ENCODE measurements at regions not wholly inside any gene's neighbourhood (a gene's known extent, or its start where the extent isn't known, plus 50 kb on each side); places are given as distances from the start of the nearest gene placed in this dataset.

DNA sequence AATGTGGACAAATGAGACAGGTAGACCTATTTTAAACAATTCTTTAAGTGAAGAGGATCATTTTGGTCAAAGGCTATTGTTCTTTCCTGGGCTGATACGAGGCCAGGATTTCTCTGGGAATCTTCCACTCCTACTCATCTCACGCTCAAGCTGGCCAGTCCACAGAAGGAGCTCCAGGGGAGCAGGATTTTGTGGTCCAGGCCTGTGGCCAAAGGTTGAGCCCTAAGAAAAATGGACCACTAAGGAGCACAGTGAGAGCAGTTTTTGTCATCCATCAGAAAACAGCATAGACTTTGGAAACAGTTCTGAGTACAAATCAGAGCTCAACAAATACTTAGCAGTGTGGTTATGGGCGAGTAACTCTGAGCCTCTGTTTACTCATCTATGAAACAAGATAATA lies 260.2 kb upstream of the RUNX1 start:
- Mint-ChIP-seq H3K4me3 (no peak overlapping the region), H3K36me3 (ENCODE audit: low read depth) (no peaks in the 10 kb centered on the region), H3K27ac (ENCODE audit: unreplicated experiment) (no peak overlapping the region), H3K27me3 (ENCODE audit: low read depth) (no peaks in the 10 kb centered on the region), H3K9me3 (peaks cover 2% of the 10 kb centered on the region), H3K4me1 (no peaks in the 10 kb centered on the region)
- DNase-seq (ENCODE audit: low read depth, low spot score), result no peak
- TF ChIP-seq, protein P1, sequence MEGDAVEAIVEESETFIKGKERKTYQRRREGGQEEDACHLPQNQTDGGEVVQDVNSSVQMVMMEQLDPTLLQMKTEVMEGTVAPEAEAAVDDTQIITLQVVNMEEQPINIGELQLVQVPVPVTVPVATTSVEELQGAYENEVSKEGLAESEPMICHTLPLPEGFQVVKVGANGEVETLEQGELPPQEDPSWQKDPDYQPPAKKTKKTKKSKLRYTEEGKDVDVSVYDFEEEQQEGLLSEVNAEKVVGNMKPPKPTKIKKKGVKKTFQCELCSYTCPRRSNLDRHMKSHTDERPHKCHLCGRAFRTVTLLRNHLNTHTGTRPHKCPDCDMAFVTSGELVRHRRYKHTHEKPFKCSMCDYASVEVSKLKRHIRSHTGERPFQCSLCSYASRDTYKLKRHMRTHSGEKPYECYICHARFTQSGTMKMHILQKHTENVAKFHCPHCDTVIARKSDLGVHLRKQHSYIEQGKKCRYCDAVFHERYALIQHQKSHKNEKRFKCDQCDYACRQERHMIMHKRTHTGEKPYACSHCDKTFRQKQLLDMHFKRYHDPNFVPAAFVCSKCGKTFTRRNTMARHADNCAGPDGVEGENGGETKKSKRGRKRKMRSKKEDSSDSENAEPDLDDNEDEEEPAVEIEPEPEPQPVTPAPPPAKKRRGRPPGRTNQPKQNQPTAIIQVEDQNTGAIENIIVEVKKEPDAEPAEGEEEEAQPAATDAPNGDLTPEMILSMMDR (conservative IDR thresholded peaks at IDR 0.05), result no peak

DNA sequence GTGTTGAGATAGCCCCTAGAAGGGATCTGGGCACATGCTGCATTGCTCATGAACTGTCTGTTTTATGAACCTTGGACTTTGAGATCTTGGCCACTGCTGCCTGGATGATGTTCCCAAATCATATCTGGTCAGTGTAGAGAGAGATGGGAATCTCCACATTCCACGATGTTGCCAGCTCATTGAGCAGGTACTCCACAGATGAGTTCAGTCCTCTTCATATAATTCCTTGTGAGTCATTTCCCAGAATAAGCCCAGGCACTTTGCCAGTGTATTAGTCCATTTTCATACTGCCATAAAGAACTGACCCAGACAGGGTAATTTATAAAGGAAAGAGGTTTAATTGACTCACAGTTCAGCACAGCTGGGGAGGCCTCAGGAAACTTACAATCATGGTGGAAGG lies 254.0 kb upstream of the RUNX1 start:
- no peak overlapping the region for H3K27ac Mint-ChIP-seq (ENCODE audit: unreplicated experiment)
- no peak overlapping the region for H3K4me3 Mint-ChIP-seq
- DNase-seq (ENCODE audit: low read depth, low spot score), result no peak
- no peaks in the 10 kb centered on the region for H3K27me3 Mint-ChIP-seq (ENCODE audit: low read depth)
- H3K4me1 Mint-ChIP-seq, result no peaks in the 10 kb centered on the region
- TF ChIP-seq, protein P1 (conservative IDR thresholded peaks at IDR 0.05), result no peak
- H3K36me3 Mint-ChIP-seq (ENCODE audit: low read depth), result no peaks in the 10 kb centered on the region
- peaks cover 2% of the 10 kb centered on the region for H3K9me3 Mint-ChIP-seq

DNA sequence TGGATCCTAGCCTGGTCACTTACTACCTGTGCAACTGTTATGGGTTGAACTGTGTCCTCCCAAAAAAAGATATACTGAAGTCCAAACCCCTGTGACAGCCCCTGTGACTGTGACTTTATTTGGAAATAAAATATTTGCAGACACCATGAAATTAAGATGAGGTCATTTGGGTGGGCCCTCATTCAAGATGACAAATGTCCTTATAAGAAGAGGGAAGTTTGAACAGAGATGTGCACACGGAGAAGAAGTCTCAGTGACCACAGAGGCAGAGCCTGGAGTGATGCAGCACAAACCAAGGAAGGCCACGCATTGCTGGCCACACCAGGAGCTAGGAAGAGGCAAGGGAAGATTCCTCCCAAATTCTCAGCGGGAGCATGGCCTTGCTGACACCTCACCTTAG lies 249.7 kb upstream of the RUNX1 start:
- TF ChIP-seq, protein P1 (conservative IDR thresholded peaks at IDR 0.05), result no peak
- no peak overlapping the region for H3K27ac Mint-ChIP-seq (ENCODE audit: unreplicated experiment)
- no peaks in the 10 kb centered on the region for H3K4me1 Mint-ChIP-seq
- H3K9me3 Mint-ChIP-seq, result no peaks in the 10 kb centered on the region
- no peak overlapping the region for H3K4me3 Mint-ChIP-seq
- H3K27me3 Mint-ChIP-seq (ENCODE audit: low read depth), result no peaks in the 10 kb centered on the region
- H3K36me3 Mint-ChIP-seq (ENCODE audit: low read depth), result no peaks in the 10 kb centered on the region
- no peak for DNase-seq (ENCODE audit: low read depth, low spot score)

DNA sequence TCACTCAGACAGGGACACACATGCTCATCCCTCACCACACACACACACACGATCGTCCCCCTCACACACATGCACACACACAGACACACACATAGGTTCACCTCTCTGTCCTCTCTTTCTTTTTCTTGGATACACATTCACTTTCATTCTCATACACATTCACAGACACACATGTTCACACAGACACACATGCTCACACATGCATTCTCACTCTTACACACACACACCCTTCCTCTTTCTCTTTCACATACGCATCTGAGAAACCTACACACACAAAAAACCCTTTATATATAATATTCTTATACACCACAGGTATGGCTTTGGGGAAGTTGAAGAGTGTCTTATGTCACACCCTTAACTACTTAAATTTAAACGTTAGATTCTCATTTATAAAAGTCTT lies 248.6 kb upstream of the RUNX1 start:
- no peak for DNase-seq (ENCODE audit: low read depth, low spot score)
- Mint-ChIP-seq H3K27me3 (ENCODE audit: low read depth) (no peaks in the 10 kb centered on the region), H3K36me3 (ENCODE audit: low read depth) (no peaks in the 10 kb centered on the region), H3K27ac (ENCODE audit: unreplicated experiment) (peak overlapping the region; percentile 7), H3K4me3 (no peak overlapping the region), H3K9me3 (no peaks in the 10 kb centered on the region), H3K4me1 (no peaks in the 10 kb centered on the region)
- TF ChIP-seq, protein P1 (conservative IDR thresholded peaks at IDR 0.05), result no peak

DNA sequence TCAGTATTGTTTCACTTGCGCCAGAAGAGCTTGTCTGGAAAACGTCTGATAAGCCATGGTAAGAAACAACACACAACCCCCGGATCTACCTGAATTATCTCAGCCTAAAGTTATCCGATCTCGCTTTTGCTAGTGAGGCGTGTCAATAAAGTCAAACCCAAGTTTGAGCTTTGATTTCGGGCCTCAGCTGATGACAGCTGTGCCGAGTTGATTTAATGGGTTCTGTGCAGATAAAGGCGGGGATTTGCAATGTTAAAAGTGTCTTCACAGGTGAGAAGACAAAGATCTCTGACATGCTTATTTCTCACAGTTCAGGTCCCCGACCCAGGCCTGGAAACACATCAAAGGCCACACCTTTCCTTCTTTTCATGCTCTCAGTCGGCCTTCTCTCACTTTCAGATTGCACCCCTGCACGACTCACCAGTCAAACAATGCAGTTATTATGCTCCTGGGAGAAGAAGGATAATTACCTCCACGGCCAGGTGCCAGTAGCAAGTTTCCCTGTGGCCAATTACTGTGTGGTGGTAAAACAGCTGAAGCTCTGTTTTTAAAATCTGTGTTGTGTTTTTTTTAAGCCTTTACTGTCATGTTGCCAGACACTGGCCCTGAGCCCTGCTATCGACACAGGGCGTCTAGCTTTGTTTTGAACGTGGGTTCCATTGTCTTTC lies 245.3 kb upstream of the RUNX1 start:
- no peaks in the 10 kb centered on the region for H3K9me3 Mint-ChIP-seq
- H3K27ac Mint-ChIP-seq (ENCODE audit: unreplicated experiment), result no peak overlapping the region
- TF ChIP-seq, protein P1 (conservative IDR thresholded peaks at IDR 0.05), result no peak
- H3K36me3 Mint-ChIP-seq (ENCODE audit: low read depth), result no peaks in the 10 kb centered on the region
- DNase-seq (ENCODE audit: low read depth, low spot score), result no peak
- no peak overlapping the region for H3K4me3 Mint-ChIP-seq
- no peaks in the 10 kb centered on the region for H3K27me3 Mint-ChIP-seq (ENCODE audit: low read depth)
- no peaks in the 10 kb centered on the region for H3K4me1 Mint-ChIP-seq
